AG10803 (cell line): ENCODE measurements at regions not wholly inside any gene's neighbourhood (a gene's known extent, or its start where the extent isn't known, plus 50 kb on each side); places are given as distances from the start of the nearest gene placed in this dataset.

Source experiments
- DNase-seq: peaks from one replicate; pipeline ENCODE4 v3.0.0; 2010; ENCODE audit warnings: low read depth
- H3K4me3 ChIP-seq: 2 replicates; pipeline ENCODE4 v1.5.1; 2011; ENCODE audit warnings: mild to moderate bottlenecking, low read length, control low read depth
- CTCF ChIP-seq: conservative IDR thresholded peaks from 2 replicates; pipeline ENCODE4 v1.5.1; 2011; ENCODE audit warnings: mild to moderate bottlenecking, low read length, control low read depth, inconsistent platforms

DNA sequence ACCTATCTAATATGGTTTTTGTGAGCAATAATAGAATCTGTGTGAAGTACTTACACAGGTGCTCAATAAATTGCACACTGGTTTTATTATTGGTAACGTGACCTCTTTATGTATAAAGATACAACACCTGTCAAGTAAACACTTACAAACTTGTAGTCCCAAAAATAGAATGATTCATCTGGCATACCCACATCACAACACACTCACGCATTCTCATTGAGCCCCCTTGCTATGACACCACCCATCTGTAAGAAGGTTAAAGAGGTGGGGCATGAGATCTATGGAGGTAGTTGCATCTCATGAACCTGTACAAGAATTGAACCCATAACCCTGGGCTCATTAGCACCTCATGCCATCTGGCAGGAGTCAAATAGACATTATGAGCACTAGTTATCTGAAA lies 134.9 kb upstream of the THBS1 start:
- H3K4me3 ChIP-seq: no peak overlapping the region
- no peak for TF ChIP-seq CTCF
- no peak for DNase-seq

- no peak for DNase-seq
- H3K4me3 ChIP-seq: no peak overlapping the region
- no peak for TF ChIP-seq CTCF
Measured at GRCh38 chr15:39447346-39447745, 133.5 kb upstream of the THBS1 start.

GRCh38 chr15:39447881-39448280 lies 133.0 kb upstream of the THBS1 start:
- DNase-seq: no peak
- no peak overlapping the region for H3K4me3 ChIP-seq
- TF ChIP-seq CTCF: no peak

DNA sequence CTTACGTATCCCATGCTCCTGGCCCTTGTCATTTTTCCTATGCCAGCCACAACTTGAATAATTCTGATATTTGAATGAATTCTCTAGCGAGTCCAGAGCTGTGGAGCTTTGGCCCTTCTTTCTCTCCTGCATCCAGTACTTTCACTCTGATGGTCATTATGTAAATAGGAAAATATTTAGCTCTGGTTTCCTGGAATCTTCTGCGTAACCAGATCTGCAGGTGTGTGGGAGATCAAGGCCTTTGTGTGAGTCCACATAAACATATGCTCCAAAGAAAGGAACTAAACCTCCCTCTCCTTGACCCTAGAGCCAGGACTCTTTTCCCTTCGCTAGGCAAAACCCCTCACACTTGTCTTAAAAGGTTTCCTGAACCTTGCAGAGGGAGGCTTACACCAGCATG lies 132.5 kb upstream of the THBS1 start:
- no peak for TF ChIP-seq CTCF
- DNase-seq: no peak

DNA sequence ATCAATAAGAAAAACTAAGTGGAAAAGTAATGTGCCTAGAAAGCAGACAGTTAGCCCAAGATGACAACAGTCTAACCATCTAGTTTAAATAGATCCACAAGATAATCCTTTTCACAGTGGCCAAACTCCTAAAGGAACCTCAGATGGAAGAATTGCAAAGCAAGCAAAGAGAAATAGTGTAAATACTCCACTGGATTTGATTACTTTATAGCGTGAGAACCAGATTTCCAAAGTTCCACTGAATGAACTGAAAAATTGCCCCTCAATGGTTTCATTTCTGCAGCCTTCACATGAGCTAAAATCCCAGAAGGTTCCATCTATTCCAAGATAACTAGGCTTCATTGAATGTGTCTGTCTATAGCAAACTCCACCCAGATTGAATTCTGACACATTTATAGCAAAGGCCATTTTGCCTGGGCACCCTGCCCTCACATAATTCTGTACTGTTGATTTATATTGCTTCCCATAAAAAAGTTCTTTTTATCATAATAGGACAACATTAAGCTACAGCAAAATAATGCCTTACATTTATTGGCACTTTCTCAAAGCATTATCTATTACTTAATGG lies 129.7 kb upstream of the THBS1 start:
- H3K4me3 ChIP-seq: no peak overlapping the region
- no peak for TF ChIP-seq CTCF
- no peak for DNase-seq

More for the DNA sequence above, 132.5 kb upstream of the THBS1 start:
- no peak overlapping the region for H3K4me3 ChIP-seq

GRCh38 chr15:39451871-39452270 lies 129.0 kb upstream of the THBS1 start:
- TF ChIP-seq CTCF: no peak
- no peak for DNase-seq
- no peak overlapping the region for H3K4me3 ChIP-seq

- H3K4me3 ChIP-seq: no peak overlapping the region
- no peak for TF ChIP-seq CTCF
- no peak for DNase-seq
Measured at GRCh38 chr15:39453620-39454019, 127.3 kb upstream of the THBS1 start.
